ENCODE measurements at regions not wholly inside any gene's neighbourhood (a gene's known extent, or its start where the extent isn't known, plus 50 kb on each side); places are given as distances from the start of the nearest gene placed in this dataset.

- Histone ChIP-seq H3K4me1 (no peaks in the 10 kb centered on the region), H3K27me3 (no peaks in the 10 kb centered on the region), H3K9me3 (no peaks in the 10 kb centered on the region), H3K36me3 (no peaks in the 10 kb centered on the region), H3K4me3 (no peak overlapping the region), H3K27ac (no peak overlapping the region)
- WGBS (ENCODE audit: insufficient coverage, low coverage, low lambda C conversion rate, missing lambda C conversion rate): 37% methylated on average over 11 of the region's 11 CpGs
- intact Hi-C loops (cut with DNase I): no loop called here
- ATAC-seq: no peak
- TF ChIP-seq POLR2A (IDR thresholded peaks at IDR 0.05): no peak
- TF ChIP-seq CTCF (IDR thresholded peaks at IDR 0.05): no peak
- no peak for DNase-seq
Observed at GRCh38 chr2:88866756-88867155, 175.3 kb downstream of the RPIA start.

GRCh38 chr2:88868861-88869260 lies 177.4 kb downstream of the RPIA start:
- ATAC-seq (no peak), DNase-seq (no peak)
- TF ChIP-seq CTCF (IDR thresholded peaks at IDR 0.05) (no peak), POLR2A (IDR thresholded peaks at IDR 0.05) (no peak)
- Histone ChIP-seq H3K4me3 (no peak overlapping the region), H3K36me3 (no peaks in the 10 kb centered on the region), H3K27me3 (no peaks in the 10 kb centered on the region), H3K27ac (no peak overlapping the region), H3K4me1 (no peaks in the 10 kb centered on the region), H3K9me3 (no peaks in the 10 kb centered on the region)
- WGBS (ENCODE audit: insufficient coverage, low coverage, low lambda C conversion rate, missing lambda C conversion rate): 55% methylated on average over 1 of the region's 1 CpG
- intact Hi-C loops (cut with DNase I): no loop called here

GRCh38 chr2:88870267-88870839 lies 178.9 kb downstream of the RPIA start:
- intact Hi-C loops (cut with DNase I): no loop called here
- Histone ChIP-seq H3K27ac (no peak overlapping the region), H3K27me3 (no peaks in the 10 kb centered on the region), H3K9me3 (no peaks in the 10 kb centered on the region), H3K4me1 (no peaks in the 10 kb centered on the region), H3K4me3 (no peak overlapping the region), H3K36me3 (no peaks in the 10 kb centered on the region)
- 18% methylated on average over 2 of the region's 2 CpGs for WGBS (ENCODE audit: insufficient coverage, low coverage, low lambda C conversion rate, missing lambda C conversion rate)
- ATAC-seq: no peak
- DNase-seq: no peak
- TF ChIP-seq POLR2A (IDR thresholded peaks at IDR 0.05) (no peak), CTCF (IDR thresholded peaks at IDR 0.05) (no peak)

GRCh38 chr2:88871336-88871735 lies 179.9 kb downstream of the RPIA start:
- no peaks in the 10 kb centered on the region for H3K36me3 ChIP-seq
- H3K27ac ChIP-seq: no peak overlapping the region
- no peak for TF ChIP-seq CTCF (IDR thresholded peaks at IDR 0.05)
- TF ChIP-seq POLR2A (IDR thresholded peaks at IDR 0.05): no peak
- no peaks in the 10 kb centered on the region for H3K4me1 ChIP-seq
- H3K27me3 ChIP-seq: no peaks in the 10 kb centered on the region
- WGBS (ENCODE audit: insufficient coverage, low coverage, low lambda C conversion rate, missing lambda C conversion rate): 35% methylated on average over 5 of the region's 5 CpGs
- H3K4me3 ChIP-seq: no peak overlapping the region
- intact Hi-C loops (cut with DNase I): no loop called here
- H3K9me3 ChIP-seq: no peaks in the 10 kb centered on the region
- ATAC-seq: peak in 1 of 4 donors; percentile 23
- no peak for DNase-seq

GRCh38 chr2:88873620-88874019 lies 182.1 kb downstream of the RPIA start:
- Histone ChIP-seq H3K27ac (no peak overlapping the region), H3K4me1 (no peaks in the 10 kb centered on the region), H3K36me3 (no peaks in the 10 kb centered on the region), H3K4me3 (no peak overlapping the region), H3K27me3 (no peaks in the 10 kb centered on the region), H3K9me3 (no peaks in the 10 kb centered on the region)
- TF ChIP-seq CTCF (IDR thresholded peaks at IDR 0.05) (no peak), POLR2A (IDR thresholded peaks at IDR 0.05) (no peak)
- ATAC-seq (no peak), DNase-seq (no peak)
- intact Hi-C loops (cut with DNase I): no loop called here
